MCF 10A (cell line): ENCODE measurements at regions not wholly inside any gene's neighbourhood (a gene's known extent, or its start where the extent isn't known, plus 50 kb on each side); places are given as distances from the start of the nearest gene placed in this dataset.

Experiments
- BruUV-seq: library from RNA; stranded (reverse); fragments of 400-500 nt; replicated peaks from 2 replicates; lab custom pipeline; 2021; lab: Mats Ljungman, UMichigan
- CTCF ChIA-PET: fragments of 300-600 bp; sonication (Branson Sonifier 250); formaldehyde crosslinking; extraction: SDS; loops from one replicate; lab custom pipeline; 2021; ENCODE audit warnings: antibody characterized with exemption, inconsistent platforms; lab: Yijun Ruan, JAX
- POLR2A ChIA-PET: fragments of 300-600, 350-650 bp; sonication (Branson Sonifier 250); formaldehyde crosslinking; extraction: SDS; loops from one replicate; lab custom pipeline; 2020; ENCODE audit warnings: antibody characterized with exemption, inconsistent platforms; lab: Yijun Ruan, JAX
- DNase-seq: peaks from one replicate; pipeline ENCODE4 v3.0.0-alpha.2; 2018; ENCODE audit not compliant: unreplicated experiment
- H3K27ac Mint-ChIP-seq: one replicate; pipeline ENCODE4 v1.8.0; 2022; ENCODE audit warnings: mild to moderate bottlenecking, low read depth, mixed read lengths; ENCODE audit not compliant: unreplicated experiment
- H3K27me3 Mint-ChIP-seq: one replicate; pipeline ENCODE4 v1.8.0; 2022; ENCODE audit warnings: mixed read lengths; ENCODE audit not compliant: insufficient read depth, unreplicated experiment
- H3K36me3 Mint-ChIP-seq: one replicate; pipeline ENCODE4 v1.8.0; 2022; ENCODE audit warnings: mild to moderate bottlenecking, moderate library complexity, mixed read lengths; ENCODE audit not compliant: insufficient read depth, unreplicated experiment
- H3K4me1 Mint-ChIP-seq: one replicate; pipeline ENCODE4 v1.8.0; 2022; ENCODE audit warnings: mixed read lengths; ENCODE audit not compliant: insufficient read depth, unreplicated experiment
- H3K4me3 Mint-ChIP-seq: one replicate; pipeline ENCODE4 v1.8.0; 2022; ENCODE audit warnings: mild to moderate bottlenecking, moderate library complexity, mixed read lengths; ENCODE audit not compliant: unreplicated experiment
- H3K9me3 Mint-ChIP-seq: one replicate; pipeline ENCODE4 v1.8.0; 2022; ENCODE audit warnings: mixed read lengths; ENCODE audit not compliant: unreplicated experiment
- intact Hi-C: fragments of 100-400 bp; cut with micrococcal nuclease; formaldehyde crosslinking; loops from 2 replicates; pipeline ENCODE4 v1.14.1; 2022
- TF ChIP-seq, protein P1 (sequence below): fragments of 200-600 bp; IDR thresholded peaks from one replicate; pipeline ENCODE4 v1.8.0; 2022; ENCODE audit warnings: antibody characterized with exemption, mild to moderate bottlenecking; ENCODE audit not compliant: unreplicated experiment

- no peak for DNase-seq
- no peaks in the 10 kb centered on the region for H3K4me1 Mint-ChIP-seq
- no peaks in the 10 kb centered on the region for H3K27me3 Mint-ChIP-seq
- intact Hi-C loops, result no loop called here
- ChIA-PET CTCF (no interaction called here), POLR2A (no interaction called here)
- TF ChIP-seq, protein P1, sequence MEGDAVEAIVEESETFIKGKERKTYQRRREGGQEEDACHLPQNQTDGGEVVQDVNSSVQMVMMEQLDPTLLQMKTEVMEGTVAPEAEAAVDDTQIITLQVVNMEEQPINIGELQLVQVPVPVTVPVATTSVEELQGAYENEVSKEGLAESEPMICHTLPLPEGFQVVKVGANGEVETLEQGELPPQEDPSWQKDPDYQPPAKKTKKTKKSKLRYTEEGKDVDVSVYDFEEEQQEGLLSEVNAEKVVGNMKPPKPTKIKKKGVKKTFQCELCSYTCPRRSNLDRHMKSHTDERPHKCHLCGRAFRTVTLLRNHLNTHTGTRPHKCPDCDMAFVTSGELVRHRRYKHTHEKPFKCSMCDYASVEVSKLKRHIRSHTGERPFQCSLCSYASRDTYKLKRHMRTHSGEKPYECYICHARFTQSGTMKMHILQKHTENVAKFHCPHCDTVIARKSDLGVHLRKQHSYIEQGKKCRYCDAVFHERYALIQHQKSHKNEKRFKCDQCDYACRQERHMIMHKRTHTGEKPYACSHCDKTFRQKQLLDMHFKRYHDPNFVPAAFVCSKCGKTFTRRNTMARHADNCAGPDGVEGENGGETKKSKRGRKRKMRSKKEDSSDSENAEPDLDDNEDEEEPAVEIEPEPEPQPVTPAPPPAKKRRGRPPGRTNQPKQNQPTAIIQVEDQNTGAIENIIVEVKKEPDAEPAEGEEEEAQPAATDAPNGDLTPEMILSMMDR, result no peak
- H3K4me3 Mint-ChIP-seq, result no peak overlapping the region
- no peaks in the 10 kb centered on the region for H3K36me3 Mint-ChIP-seq
- no peak overlapping the region for H3K27ac Mint-ChIP-seq
- no TSS peak for BruUV-seq
- H3K9me3 Mint-ChIP-seq, result peaks cover 8% of the 10 kb centered on the region
Observed at GRCh38 chr6:11639376-11640235, 102.1 kb downstream of the TMEM170B start.

- no peaks in the 10 kb centered on the region for H3K36me3 Mint-ChIP-seq
- no peak overlapping the region for H3K4me3 Mint-ChIP-seq
- CTCF ChIA-PET, result no interaction called here
- TF ChIP-seq, protein P1, result no peak
- POLR2A ChIA-PET, result no interaction called here
- intact Hi-C loops, result no loop called here
- H3K27ac Mint-ChIP-seq, result no peak overlapping the region
- H3K9me3 Mint-ChIP-seq, result peaks cover 8% of the 10 kb centered on the region
- DNase-seq, result no peak
- H3K4me1 Mint-ChIP-seq, result no peaks in the 10 kb centered on the region
- H3K27me3 Mint-ChIP-seq, result no peaks in the 10 kb centered on the region
- BruUV-seq, result no TSS peak
Observed at GRCh38 chr6:11640486-11640885, 102.9 kb downstream of the TMEM170B start.

GRCh38 chr6:11644071-11644470 is 106.5 kb downstream of the TMEM170B start:
- H3K36me3 Mint-ChIP-seq, result no peaks in the 10 kb centered on the region
- DNase-seq, result no peak
- no peaks in the 10 kb centered on the region for H3K4me1 Mint-ChIP-seq
- no TSS peak for BruUV-seq
- ChIA-PET POLR2A (no interaction called here), CTCF (interaction anchor here (0.6 to 3.1 kb wide), 2 partner anchors 11 to 24 kb away, joined by 3 to 13 read pairs; no protein-coding TSS in a partner anchor)
- no peak overlapping the region for H3K4me3 Mint-ChIP-seq
- peaks cover 8% of the 10 kb centered on the region for H3K9me3 Mint-ChIP-seq
- no peaks in the 10 kb centered on the region for H3K27me3 Mint-ChIP-seq
- intact Hi-C loops, result no loop called here
- H3K27ac Mint-ChIP-seq, result no peak overlapping the region
- TF ChIP-seq, protein P1, result no peak

DNA sequence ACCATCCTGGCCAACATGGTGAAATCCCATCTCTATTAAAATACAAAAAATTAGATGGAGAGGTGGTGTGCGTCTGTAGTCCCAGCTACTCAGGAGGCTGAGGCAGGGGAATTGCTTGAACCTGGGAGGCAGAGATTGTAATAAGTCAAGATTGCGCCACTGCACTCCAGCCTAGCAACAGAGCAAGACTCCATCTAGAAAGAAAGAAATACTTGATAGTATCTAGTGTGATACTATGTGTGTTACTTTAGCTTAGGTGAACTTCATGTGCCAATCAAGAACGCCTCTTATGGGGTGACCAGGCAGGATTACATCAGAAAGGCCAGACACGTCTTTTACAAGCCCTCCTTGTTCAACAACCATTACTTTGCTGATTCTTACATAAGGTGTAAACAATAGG is 107.1 kb downstream of the TMEM170B start:
- Mint-ChIP-seq H3K4me3 (no peak overlapping the region), H3K9me3 (peaks cover 8% of the 10 kb centered on the region), H3K4me1 (no peaks in the 10 kb centered on the region), H3K27ac (no peak overlapping the region), H3K27me3 (no peaks in the 10 kb centered on the region), H3K36me3 (no peaks in the 10 kb centered on the region)
- POLR2A ChIA-PET, result no interaction called here
- intact Hi-C loops, result no loop called here
- BruUV-seq, result no TSS peak
- no peak for DNase-seq
- CTCF ChIA-PET, result interaction anchor here (0.6 to 3.1 kb wide), 2 partner anchors 11 to 24 kb away, joined by 3 to 13 read pairs; no protein-coding TSS in a partner anchor
- TF ChIP-seq, protein P1, result no peak
